ENCODE measurements at regions not wholly inside any gene's neighbourhood (a gene's known extent, or its start where the extent isn't known, plus 50 kb on each side); places are given as distances from the start of the nearest gene placed in this dataset.

DNA sequence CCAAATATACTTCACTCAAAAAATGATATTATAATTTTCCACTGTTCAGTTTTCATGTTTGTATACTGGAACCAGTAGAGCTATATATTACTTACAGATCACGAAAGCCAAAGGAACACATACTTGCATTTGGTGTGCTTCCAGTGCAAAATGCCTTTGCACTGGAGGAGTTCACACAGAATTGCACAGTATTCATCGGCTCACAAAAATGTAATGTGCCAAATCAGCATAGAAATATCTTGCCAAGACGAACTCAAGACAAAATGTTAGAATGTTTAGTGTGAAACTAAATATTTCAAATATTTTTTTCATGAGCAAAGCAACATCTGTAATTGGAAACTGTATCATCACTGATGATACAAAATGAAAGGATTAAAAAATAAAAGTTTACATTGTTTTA lies 646.2 kb upstream of the SEMA3D start:
- no peak overlapping the region for H3K4me2 ChIP-seq (ENCODE audit: low read depth, low read length, poor library complexity, severe bottlenecking)
- H3F3A ChIP-seq (ENCODE audit: insufficient read depth) = no peaks in the 10 kb centered on the region
- H3K27ac ChIP-seq (ENCODE audit: low read depth, low read length) = no peak overlapping the region
- H3K9me2 ChIP-seq (replicated peaks; ENCODE audit: insufficient read depth, low read length) = no peaks in the 10 kb centered on the region
- no peak overlapping the region for H3K9ac ChIP-seq (ENCODE audit: low read length)
- H3K36me3 ChIP-seq (ENCODE audit: low read length) = no peaks in the 10 kb centered on the region
- no peak for TF ChIP-seq EZH2phosphoT487 (conservative IDR thresholded peaks at IDR 0.05; ENCODE audit: low read length)
- TF ChIP-seq, protein P1, sequence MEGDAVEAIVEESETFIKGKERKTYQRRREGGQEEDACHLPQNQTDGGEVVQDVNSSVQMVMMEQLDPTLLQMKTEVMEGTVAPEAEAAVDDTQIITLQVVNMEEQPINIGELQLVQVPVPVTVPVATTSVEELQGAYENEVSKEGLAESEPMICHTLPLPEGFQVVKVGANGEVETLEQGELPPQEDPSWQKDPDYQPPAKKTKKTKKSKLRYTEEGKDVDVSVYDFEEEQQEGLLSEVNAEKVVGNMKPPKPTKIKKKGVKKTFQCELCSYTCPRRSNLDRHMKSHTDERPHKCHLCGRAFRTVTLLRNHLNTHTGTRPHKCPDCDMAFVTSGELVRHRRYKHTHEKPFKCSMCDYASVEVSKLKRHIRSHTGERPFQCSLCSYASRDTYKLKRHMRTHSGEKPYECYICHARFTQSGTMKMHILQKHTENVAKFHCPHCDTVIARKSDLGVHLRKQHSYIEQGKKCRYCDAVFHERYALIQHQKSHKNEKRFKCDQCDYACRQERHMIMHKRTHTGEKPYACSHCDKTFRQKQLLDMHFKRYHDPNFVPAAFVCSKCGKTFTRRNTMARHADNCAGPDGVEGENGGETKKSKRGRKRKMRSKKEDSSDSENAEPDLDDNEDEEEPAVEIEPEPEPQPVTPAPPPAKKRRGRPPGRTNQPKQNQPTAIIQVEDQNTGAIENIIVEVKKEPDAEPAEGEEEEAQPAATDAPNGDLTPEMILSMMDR (IDR thresholded peaks at IDR 0.05; ENCODE audit: insufficient read depth, low read length, poor library complexity, severe bottlenecking) = no peak
- no peak overlapping the region for H3K4me3 ChIP-seq (ENCODE audit: insufficient read depth, low read length, poor library complexity, severe bottlenecking)
- H3K79me2 ChIP-seq (ENCODE audit: insufficient read depth, low read length) = no peaks in the 10 kb centered on the region
- H3K9me3 ChIP-seq (ENCODE audit: insufficient read depth, low read length) = no peaks in the 10 kb centered on the region
- H3K27me3 ChIP-seq (ENCODE audit: low read length) = peaks cover 4% of the 10 kb centered on the region; the same call in 1 of the 2 replicates
- H4K20me1 ChIP-seq (ENCODE audit: low read depth, low read length) = no peaks in the 10 kb centered on the region; the same call in 1 of the 2 replicates
- H2AFZ ChIP-seq (ENCODE audit: low read depth, low read length, severe bottlenecking) = no peak overlapping the region

DNA sequence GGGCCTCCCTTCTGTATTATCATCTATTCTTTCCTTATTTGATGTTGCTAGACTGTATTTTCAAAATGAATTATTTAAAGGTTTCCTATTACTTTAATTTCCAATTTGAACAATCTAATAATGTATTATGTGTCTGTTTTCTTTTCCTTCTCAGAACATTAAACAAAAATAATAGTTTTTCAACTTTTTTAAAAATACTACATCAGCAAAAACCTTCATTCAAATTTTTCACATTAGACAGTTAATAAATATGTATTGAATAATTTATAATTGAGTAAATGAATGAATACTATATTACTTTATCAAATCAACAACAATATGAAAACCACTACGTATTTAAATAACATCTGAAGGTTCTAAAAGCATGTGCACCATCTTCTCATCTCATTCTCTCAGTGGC lies 644.1 kb upstream of the SEMA3D start:
- H3K9me3 ChIP-seq (ENCODE audit: insufficient read depth, low read length) = no peaks in the 10 kb centered on the region
- no peaks in the 10 kb centered on the region for H3F3A ChIP-seq (ENCODE audit: insufficient read depth)

DNA sequence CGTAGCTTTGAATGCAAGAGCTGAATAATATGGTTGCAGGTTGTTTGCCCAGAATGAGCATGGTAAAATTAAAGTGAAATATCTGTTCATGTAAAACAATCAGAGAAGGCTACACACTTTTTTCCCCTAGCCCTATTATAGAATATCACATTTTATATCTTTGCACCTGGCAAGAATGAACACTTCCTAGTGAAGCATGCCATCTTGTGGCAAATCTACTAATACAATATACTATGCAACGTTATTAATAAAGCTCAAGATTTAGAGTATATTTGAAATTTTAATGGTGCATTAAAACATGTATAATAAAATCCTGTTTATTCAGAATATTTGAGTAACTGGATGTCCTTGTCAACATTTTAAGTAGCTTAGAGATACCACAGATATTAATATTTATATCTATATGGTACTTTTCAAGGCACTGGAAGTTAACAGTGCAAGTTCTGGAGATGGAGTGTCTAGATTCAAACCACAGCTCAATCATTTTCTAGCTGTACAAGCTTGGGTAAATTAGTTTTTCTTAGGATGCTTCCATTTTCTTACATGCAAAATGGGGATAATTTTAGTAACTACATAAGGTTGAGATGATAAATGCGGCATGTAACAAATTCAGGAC lies 643.1 kb upstream of the SEMA3D start:
- Histone ChIP-seq H3K9ac (ENCODE audit: low read length) (no peak overlapping the region), H3K4me3 (ENCODE audit: insufficient read depth, low read length, poor library complexity, severe bottlenecking) (no peak overlapping the region), H3F3A (ENCODE audit: insufficient read depth) (no peaks in the 10 kb centered on the region), H3K27ac (ENCODE audit: low read depth, low read length) (no peak overlapping the region), H3K9me3 (ENCODE audit: insufficient read depth, low read length) (no peaks in the 10 kb centered on the region), H4K20me1 (ENCODE audit: low read depth, low read length) (no peaks in the 10 kb centered on the region; the same call in 1 of the 2 replicates), H3K4me2 (ENCODE audit: low read depth, low read length, poor library complexity, severe bottlenecking) (no peak overlapping the region), H3K79me2 (ENCODE audit: insufficient read depth, low read length) (no peaks in the 10 kb centered on the region), H3K9me2 (replicated peaks; ENCODE audit: insufficient read depth, low read length) (no peaks in the 10 kb centered on the region), H3K36me3 (ENCODE audit: low read length) (no peaks in the 10 kb centered on the region), H3K27me3 (ENCODE audit: low read length) (peaks cover 4% of the 10 kb centered on the region; the same call in 1 of the 2 replicates), H2AFZ (ENCODE audit: low read depth, low read length, severe bottlenecking) (no peak overlapping the region)
- TF ChIP-seq EZH2phosphoT487 (conservative IDR thresholded peaks at IDR 0.05; ENCODE audit: low read length) = no peak
- TF ChIP-seq, protein P1 (IDR thresholded peaks at IDR 0.05; ENCODE audit: insufficient read depth, low read length, poor library complexity, severe bottlenecking) = no peak

More for the DNA sequence above, 644.1 kb upstream of the SEMA3D start:
- no peak overlapping the region for H3K4me2 ChIP-seq (ENCODE audit: low read depth, low read length, poor library complexity, severe bottlenecking)
- H3K36me3 ChIP-seq (ENCODE audit: low read length) = no peaks in the 10 kb centered on the region
- H2AFZ ChIP-seq (ENCODE audit: low read depth, low read length, severe bottlenecking) = no peak overlapping the region
- H3K4me3 ChIP-seq (ENCODE audit: insufficient read depth, low read length, poor library complexity, severe bottlenecking) = no peak overlapping the region
- no peak overlapping the region for H3K9ac ChIP-seq (ENCODE audit: low read length)
- TF ChIP-seq EZH2phosphoT487 (conservative IDR thresholded peaks at IDR 0.05; ENCODE audit: low read length) = no peak
- H3K79me2 ChIP-seq (ENCODE audit: insufficient read depth, low read length) = no peaks in the 10 kb centered on the region
- H4K20me1 ChIP-seq (ENCODE audit: low read depth, low read length) = no peaks in the 10 kb centered on the region; the same call in 1 of the 2 replicates
- H3K27ac ChIP-seq (ENCODE audit: low read depth, low read length) = no peak overlapping the region
- peaks cover 4% of the 10 kb centered on the region; the same call in 1 of the 2 replicates for H3K27me3 ChIP-seq (ENCODE audit: low read length)
- no peaks in the 10 kb centered on the region for H3K9me2 ChIP-seq (replicated peaks; ENCODE audit: insufficient read depth, low read length)

DNA sequence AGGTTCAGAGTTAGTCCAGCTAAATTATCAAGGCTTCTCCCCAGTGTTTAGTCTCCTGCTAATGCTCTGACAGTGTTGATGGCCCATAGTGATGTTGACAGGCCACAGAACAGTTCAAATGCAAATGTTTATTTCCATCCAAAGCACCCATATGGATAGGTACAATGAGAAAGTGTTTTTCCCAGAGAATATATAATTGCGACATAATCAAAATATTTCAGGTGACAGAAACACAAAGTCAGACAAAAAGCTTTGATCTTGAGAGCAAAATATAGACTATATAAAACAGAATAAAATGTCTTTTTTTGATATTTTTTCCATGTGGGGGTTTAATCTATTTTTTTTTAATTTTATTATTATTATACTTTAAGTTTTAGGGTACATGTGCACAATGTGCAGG lies 642.3 kb upstream of the SEMA3D start:
- Histone ChIP-seq H4K20me1 (ENCODE audit: low read depth, low read length) (no peaks in the 10 kb centered on the region; the same call in 1 of the 2 replicates), H2AFZ (ENCODE audit: low read depth, low read length, severe bottlenecking) (no peak overlapping the region), H3K4me2 (ENCODE audit: low read depth, low read length, poor library complexity, severe bottlenecking) (no peak overlapping the region), H3K9ac (ENCODE audit: low read length) (no peak overlapping the region), H3K9me3 (ENCODE audit: insufficient read depth, low read length) (no peaks in the 10 kb centered on the region), H3K36me3 (ENCODE audit: low read length) (no peaks in the 10 kb centered on the region), H3F3A (ENCODE audit: insufficient read depth) (no peaks in the 10 kb centered on the region), H3K9me2 (replicated peaks; ENCODE audit: insufficient read depth, low read length) (no peaks in the 10 kb centered on the region), H3K4me3 (ENCODE audit: insufficient read depth, low read length, poor library complexity, severe bottlenecking) (no peak overlapping the region), H3K79me2 (ENCODE audit: insufficient read depth, low read length) (no peaks in the 10 kb centered on the region), H3K27ac (ENCODE audit: low read depth, low read length) (no peak overlapping the region), H3K27me3 (ENCODE audit: low read length) (peaks cover 4% of the 10 kb centered on the region; the same call in 1 of the 2 replicates)
- TF ChIP-seq, protein P1 (IDR thresholded peaks at IDR 0.05; ENCODE audit: insufficient read depth, low read length, poor library complexity, severe bottlenecking) = no peak
- TF ChIP-seq EZH2phosphoT487 (conservative IDR thresholded peaks at IDR 0.05; ENCODE audit: low read length) = no peak

Measured in SU-DHL-6 (cell line).